ENCODE measurements at regions not wholly inside any gene's neighbourhood (a gene's known extent, or its start where the extent isn't known, plus 50 kb on each side); places are given as distances from the start of the nearest gene placed in this dataset.
A peak's percentile ranks its signal among the peaks of the same experiment; 100 is the strongest.

- TF ChIP-seq ZNF318 (IDR thresholded peaks at IDR 0.05; ENCODE audit: borderline replicate concordance in 1 of 2, low read depth in 1 of 2) (0 out of 4 replicates have a peak, but pooled peaks of 1 of the 2 experiments have one; percentile 25), NFXL1 (CRISPR knock-in tag; IDR thresholded peaks at IDR 0.05) (no peak), HMG20B (CRISPR knock-in tag; IDR thresholded peaks at IDR 0.05) (no peak), ZBTB40 (IDR thresholded peaks at IDR 0.05) (0 out of 2 replicates have a peak, but pooled peaks have one; percentile 41), ZBTB40 (CRISPR knock-in tag; IDR thresholded peaks at IDR 0.05) (no peak), PTBP1 (IDR thresholded peaks at IDR 0.05; ENCODE audit: low read depth, low read length) (no peak), STAT5B (CRISPR knock-in tag; IDR thresholded peaks at IDR 0.05) (no peak), CBX5 (IDR thresholded peaks at IDR 0.05; ENCODE audit: borderline replicate concordance, low read depth) (no peak)
Observed at GRCh38 chr1:173302890-173303829, 96.0 kb upstream of the TNFSF4 start (continued).
